Stimulated activated CD4-positive, alpha-beta T cell treated with anti-CD3 and anti-CD28 coated beads, Interleukin-15, amount 100 ng/mL, for 1 hour (primary cell): ENCODE measurements at regions not wholly inside any gene's neighbourhood (a gene's known extent, or its start where the extent isn't known, plus 50 kb on each side); places are given as distances from the start of the nearest gene placed in this dataset.
"Not testable (repeated sequence)": the region's sequence is repeated elsewhere in the genome, so short reads cannot be mapped to it uniquely, and the experiment has no call there.

Experiments
- DNase-seq, 2 donors: peaks; one replicate each; pipeline ENCODE4 v3.0.0-alpha.2; 2020; ENCODE audit warnings: low read depth in 1 of 2, low spot score in 1 of 2

DNA sequence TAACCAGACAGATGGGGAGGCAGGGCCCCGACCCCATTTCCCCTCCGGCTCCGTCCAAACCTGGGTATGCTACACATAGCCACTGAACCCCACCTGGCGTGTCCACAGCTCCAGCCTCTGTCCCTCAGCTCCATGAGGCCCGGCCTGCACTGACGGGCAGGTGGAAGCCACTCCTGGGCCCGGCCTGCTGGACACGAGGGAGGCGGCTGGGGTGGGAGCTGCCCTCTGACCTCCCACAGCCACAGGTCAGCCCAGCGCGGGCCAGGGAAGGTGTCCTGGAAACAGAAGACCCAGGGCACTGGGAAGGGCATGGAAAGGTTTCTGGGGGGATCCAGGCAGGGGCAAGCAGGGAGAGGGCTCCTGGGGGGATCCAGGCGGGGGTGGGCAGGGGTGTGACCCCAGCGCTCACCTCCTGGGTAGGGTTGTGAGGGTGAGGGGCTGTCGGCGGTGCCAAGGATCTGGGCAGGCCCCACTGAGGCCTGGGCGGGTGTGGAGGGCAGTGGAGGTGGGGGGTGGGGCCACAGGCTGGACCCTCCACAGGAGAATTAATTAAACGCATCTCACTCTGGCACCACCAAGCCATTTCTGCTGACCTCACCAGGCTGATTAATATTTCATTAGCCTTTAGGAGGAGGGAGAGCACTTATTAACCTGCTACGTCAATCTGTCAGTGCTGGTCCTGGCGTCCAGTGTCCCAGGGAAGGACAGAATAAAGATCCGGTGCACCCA is 108.9 kb downstream of the UNCX start:
- DNase-seq = no peak

DNA sequence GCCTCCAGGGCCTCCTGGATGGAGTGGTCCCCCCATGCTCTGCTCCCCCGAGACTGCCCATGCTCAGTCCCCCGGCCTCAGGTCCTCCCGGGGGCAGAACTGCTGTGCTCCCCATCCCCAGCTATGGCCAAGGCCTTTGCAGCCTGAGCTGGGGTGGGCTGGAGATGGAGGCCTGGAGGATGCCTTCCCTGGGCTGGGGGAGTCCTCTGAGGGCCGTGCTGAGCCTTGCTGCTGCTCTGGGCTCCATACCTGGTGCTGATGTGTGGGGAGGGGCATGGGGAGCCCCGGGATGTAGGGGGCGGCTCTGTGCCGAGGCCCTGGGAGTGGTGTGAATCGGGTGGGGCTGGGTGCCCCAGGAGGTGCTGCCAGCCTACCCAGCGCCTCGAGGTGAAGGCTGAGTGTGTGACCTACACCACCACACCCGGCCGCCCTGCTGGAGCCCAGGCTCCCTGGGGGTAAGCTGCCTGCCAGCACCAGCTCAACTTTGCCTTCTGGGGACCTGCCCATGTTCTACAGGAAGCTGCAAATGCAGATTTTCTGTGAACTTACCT is 109.5 kb downstream of the UNCX start:
- DNase-seq = no peak

DNA sequence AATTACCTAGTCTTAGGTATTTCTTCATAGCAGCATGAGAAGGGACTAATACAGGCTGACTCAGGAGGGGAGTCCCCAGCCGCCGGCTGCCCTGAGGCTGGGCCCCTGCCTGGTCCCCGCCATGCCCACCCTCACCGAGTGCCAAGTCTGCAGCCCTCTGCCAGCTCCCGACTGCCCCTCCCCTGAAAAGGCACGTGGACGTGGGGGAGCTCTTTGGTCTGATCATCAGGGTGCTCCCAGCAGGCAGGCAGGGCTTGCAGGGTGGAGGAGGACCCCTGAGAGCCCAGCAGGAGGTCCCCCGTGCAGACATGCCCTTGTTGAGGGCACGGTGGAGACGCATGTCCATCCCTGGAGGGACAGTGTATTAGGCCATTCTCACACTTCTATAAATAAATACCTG is 110.9 kb downstream of the UNCX start:
- DNase-seq = no peak

DNA sequence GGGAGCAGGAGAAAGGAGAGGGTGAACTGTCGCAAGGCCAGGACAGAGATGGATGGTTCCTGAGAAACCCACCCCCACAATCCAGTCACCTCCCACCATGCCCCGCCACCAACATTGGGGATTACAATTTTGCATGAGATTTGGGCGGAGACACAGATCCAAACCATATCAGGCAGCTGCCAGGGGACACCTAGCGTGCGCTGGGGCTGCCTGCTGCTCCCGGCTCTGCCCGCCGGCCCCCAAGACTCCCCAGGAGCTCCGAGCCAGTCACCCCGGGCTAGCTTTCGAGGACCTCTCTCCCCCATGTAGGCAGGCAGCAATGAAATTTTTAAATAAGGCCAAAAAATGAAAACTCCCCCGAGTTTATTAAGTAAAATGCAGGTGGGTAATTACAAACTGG is 111.7 kb downstream of the UNCX start:
- DNase-seq = no peak

DNA sequence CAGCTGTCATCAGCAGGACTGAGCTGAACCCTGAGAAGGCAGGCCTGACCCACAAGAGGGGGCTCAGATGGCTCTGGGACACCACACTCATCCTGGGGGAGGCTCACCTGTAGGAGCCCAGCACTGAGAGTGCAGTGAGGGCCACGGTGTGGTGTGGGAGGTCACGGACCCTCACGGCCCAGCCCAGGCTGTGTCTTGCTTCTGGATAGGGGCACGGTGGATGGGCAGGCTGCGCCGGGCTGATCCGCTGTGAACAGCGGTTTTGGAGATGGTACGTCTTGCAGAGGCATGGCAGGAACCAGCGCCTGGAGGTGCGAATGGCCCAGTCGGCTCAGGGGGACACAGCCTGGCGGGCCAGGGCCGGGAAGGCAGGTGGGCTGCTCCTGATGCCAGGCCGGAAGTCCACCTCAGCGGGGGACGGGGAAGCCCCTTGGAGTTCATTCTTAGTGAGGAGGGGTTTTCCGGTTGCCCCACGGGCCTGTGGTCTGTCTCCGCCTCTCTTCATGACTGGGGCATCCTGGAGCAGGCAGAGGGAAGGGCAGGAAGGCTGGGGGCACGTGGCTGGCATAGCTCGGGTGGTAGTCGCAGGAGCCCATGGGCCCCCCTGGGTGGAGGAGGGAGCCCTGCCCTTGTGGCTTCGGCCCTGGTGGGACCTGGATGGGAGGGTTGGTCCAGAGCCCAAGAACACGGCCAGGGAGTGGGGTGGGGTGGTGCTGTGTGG is 112.5 kb downstream of the UNCX start:
- DNase-seq = no peak

DNA sequence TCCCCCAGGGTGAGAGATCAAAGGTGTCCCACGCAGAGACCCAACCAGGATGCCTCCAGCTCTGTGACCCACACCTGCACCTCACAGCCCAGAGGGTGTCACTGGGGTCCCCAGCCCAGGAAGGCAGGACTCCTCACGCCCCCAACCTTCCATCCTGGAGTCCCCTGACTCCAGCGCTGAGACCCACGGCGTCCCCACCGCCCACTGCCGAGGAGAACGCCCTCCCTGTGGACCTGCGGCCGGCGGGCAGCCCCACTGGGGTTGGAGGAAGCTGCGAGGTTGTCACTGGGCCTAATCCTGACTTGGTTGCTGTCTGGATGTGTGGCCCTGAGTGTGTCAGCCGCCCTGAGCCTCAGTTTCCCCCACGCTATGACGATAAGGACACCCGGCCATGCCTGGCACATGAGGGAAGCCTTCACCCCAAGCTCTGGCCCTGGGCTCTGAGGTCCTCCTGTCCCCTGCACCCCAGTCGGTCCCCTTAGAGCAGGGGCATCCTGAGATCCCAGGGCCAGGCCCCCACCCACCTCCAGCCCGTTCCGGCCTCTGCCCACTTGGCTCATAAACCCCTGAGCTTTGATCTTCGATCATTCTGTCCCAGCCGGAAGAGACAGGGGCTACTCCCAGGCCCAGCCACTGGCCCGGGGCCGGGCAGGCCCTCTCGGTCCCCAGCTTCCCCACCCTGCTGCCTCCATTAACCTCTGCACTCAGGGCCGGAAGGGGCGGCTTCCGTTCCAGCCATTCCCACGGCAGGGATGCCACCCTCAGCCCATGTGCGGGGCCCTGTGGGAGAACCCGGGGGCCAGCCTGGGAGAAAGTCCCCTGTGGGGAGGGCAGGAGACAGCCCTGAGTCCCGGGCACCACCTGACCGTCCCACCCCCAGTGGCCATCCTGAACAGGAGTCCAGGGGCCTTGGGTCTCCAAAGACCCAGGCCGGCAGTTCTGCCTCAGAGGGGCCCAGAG is 113.2 kb downstream of the MICALL2 start:
- no peak for DNase-seq

DNA sequence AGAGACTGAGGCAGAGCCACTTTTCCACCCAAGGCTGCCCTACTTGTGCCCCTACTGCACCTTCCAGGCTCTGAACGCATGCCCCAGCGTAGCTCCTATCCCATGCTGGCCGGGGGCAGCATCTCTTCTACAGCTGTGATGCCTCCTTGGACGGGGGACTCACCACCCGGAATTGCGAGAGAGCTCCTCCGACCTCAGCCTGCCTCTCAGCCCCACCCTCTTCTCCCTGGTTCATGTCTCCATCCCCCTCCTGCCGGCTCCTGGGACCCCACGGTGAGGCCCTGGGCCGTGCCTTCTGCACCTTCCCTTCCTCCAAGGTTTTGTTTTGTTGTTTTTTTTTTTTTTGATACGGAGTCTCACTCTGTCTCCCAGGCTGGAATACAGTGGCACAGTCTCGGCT is 112.4 kb downstream of the MICALL2 start:
- no peak for DNase-seq

DNA sequence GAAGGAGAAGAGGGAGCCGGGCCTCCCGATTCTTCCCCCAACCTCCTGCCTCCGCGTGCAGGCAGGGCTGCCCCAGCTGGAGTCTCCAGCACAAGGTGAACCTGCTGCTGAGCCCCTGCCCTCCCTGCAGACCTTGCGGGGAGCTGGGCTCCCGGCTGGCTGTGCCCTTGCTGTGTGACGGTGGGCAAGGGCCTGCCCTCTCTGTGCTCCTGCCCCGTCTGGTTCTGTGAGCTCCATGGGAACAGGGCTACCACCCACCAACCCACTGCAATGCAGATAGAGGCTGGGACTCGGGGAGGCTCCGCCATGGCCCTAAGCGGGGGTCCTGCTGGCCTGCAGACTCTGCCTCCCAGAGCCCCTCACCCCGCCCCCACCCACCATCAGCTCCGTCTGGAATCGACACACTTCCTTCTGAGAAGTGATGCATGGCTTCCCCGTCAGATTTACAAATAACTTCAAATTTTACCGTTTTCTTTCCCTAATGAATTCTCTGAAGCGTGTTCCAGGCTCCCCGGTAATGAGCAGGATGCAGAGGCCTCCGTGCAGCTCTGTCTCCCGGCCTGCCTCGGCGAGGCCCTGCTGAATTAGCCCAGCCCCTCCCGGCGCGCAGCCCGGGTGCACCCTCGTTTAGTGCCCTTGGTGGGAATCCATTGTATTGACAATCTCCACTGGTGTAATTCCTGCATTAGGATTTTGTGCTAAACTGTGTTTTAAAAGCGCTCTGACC is 111.0 kb downstream of the MICALL2 start:
- DNase-seq = no peak

DNA sequence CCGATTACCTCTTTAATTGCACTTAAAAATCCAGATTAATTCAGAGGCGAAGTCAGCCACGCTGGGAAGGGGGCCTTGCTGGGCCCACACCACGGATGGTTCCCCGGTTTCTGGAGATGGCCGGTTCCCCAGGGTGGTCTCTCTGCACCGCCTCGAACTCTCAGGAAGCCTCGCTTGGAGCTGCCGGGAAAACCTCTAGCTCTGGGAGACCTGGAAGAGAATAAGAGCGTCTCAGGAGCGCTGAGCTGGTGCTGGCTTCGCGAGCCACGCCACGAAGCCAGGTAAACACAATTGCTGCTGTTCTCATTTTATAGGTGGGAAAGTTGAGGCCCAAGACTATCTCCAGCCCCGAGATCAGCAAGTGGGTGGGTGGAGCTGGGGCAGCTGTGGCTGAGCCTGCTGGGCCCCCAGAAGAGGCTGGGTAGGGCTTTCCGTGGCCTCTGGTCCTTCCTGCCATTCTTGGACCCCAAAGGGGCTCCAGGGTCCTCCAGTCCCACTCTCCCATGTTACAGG is 110.4 kb downstream of the MICALL2 start:
- no peak for DNase-seq

DNA sequence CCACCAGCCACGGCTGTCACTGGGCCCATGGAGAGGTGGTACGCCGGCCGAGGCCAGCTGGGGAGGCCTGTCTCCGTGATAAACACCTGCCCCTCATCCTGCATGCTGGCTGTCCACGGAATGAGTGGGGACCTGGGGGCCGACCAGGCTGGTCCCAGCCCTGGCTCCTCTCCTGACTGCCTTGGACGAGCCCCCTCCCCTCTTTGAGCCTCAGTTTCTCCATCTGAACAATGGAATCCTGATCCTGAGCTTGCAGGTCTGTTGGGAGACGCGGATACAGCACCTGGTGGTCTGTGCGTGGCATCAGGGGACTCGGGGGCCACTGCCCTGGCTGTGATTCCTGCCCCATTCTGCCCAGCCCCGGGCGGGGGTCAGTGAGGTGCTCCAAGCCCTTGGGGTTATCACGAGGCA is 109.9 kb downstream of the MICALL2 start:
- no peak for DNase-seq

DNA sequence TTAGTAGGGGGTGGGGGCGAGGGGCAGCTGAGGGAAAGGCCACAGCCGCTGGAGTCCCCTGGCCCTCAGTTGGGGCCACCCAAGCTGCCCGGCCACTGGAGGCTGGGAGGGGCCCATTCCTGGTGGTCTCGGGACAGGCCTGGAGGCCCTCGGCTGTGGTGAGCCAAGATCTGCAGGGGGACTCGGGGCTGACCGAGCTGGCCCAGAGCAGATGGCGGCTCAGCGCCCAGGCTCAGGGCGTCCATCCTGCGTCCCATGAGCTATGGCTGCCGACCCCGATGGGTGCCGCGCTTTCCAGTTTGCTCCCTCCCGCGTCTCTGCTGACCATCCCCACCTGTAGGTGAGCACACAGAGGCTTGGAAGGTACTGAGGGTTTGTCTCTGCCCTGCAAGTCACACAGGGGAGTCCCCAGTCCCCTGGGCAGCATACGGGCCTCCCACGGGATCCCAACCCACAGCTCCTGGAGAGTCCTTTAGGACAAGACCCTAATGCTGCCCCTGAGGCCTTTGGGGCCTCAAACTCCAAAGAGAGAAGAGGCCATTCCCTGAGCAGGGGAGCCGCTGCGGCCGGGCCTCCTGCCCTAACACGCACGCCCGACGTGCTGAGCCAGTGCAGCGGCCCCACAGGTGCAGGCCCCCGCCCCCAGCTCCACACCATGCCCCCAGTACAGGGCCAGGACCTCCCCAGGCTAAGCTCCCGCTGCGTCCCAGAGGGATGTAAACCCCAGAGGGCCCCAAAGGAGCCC is 107.2 kb downstream of the MICALL2 start:
- DNase-seq = no peak

DNA sequence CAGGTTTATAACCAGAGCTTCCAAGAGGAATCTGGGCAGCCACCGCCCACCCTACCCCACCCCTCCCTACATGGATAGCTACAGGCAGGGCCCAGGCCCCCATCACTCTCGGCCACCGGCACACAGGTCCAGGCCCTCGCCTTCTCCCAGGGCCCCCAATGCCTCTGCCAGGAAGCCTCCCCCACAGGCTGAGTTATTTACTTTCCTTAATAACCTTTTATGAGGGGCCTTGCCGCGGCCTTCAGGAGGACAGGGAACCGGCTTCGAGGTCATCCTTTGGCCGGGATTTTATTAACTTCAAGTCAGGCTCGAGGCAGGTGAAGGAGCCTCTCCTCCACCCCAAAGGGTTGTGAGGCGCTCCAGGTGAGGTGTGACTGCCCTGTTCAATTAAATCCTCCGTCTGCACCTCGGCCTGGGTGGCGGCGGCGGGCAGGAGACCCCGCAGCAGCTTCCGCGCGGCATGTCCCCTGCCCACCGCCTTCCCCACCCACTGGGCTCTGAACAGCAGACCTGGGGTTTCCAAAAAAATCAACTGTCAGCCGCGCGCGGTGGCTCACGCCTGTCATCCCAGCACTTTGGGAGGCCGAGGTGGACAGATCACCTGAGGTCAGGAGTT is 106.5 kb downstream of the MICALL2 start:
- no peak for DNase-seq

DNA sequence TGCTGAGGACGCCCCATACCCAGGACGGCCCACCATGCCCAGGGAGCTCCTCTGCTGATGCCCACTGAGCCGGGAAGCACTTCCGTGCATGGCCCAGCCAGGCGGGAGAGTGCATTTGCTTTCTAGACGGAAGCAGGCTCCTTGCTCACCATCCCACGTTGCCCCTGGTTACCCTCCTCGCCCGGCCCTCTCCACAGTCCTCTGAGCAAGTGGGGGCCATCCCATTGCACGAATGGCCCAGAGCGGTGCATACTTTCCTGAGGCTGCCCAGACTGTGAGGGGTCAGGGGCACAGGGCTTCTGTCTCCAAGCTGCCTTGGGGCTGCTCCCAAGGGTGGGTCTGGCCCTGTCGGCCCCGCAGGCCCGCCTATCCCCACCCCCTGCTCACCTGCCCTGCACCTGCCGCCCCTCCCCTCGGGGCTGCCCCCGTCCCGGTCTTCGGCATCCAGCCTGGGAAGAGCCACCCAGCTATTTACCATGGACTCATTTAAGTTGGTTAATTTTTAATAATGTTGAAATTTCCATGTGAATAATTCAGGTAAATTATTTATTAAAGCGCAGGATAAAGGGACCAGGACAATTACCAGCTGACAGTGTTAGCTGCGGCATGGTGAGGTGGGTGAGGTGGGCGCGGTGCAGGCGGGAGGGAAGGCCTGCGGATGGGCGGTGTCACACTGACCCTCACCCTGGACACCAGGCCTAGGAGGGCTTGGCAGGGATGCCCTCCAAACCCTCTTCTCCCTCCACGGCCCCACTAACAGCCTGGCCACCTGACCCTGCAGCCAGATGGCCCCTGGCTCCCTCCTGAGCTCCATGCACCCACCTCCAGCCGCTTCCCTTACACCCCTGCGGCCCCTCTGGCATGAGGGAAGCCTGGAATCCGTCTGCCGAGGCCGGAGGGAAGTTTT is 104.4 kb downstream of the MICALL2 start:
- no peak for DNase-seq

DNA sequence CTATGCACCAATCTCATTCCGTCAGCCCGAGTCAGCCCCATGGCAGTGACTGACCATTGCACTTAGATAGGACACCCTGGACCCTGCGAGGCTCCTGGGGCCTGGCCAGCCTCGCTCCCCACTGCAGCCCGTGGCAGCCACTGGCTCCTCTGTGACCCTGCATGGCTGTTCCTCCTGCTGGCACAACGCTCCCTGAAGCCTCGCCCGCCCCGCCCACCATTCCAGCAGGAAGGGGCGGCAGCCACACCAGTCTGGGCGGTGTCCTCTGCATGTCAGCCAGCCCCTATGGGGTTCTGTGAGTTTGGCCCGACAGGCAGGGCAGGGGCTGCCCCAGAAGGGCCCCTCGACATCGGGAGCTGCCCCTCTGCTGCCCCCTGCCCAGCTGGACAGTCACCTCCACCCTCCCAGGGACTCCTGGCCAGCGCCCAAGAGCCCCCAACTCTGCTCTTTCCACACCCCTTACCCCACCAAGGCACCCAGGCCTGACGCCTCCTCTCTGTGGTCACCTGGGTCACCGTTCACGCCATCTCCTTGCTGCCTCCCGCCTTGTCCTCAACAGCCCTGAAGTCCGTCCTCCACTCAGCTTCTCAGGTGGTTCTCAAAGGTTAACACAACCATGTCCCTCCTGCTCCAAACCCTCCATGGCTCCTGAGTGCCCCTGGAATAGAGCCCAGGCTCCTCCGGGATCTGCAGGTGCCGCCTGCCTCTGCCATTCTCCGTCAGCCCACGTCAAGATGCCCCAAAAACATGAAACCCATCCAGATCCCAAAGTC is 103.5 kb downstream of the MICALL2 start:
- DNase-seq = no peak

DNA sequence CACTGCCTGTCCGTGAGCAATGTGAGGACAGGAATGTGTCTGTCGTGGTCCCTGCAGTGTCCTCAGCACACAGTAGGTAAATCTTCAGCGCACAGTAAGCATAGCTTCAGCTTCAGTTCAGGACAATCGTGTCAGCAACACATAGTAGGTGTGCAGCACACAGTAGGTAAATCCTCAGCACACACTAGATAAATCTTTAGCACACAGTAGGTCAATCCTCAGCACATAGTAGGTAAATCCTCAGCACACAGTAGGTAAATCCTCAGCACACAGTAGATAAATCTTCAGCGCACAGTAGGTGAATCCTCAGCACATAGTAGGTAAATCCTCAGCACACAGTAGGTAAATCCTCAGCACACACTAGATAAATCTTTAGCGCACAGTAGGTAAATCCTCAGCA is 102.4 kb downstream of the MICALL2 start:
- DNase-seq = not testable (repeated sequence)

DNA sequence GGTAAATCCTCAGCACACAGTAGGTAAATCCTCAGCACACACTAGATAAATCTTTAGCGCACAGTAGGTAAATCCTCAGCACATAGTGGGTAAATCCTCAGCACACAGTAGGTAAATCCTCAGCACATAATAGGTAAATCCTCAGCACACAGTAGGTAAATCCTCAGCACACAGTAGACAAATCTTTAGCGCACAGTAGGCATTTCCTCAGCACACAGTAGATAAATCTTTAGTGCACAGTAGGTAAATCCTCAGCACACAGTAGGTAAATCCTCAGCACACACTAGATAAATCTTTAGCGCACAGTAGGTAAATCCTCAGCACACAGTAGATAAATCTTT is 102.0 kb downstream of the MICALL2 start:
- not testable (repeated sequence) for DNase-seq

DNA sequence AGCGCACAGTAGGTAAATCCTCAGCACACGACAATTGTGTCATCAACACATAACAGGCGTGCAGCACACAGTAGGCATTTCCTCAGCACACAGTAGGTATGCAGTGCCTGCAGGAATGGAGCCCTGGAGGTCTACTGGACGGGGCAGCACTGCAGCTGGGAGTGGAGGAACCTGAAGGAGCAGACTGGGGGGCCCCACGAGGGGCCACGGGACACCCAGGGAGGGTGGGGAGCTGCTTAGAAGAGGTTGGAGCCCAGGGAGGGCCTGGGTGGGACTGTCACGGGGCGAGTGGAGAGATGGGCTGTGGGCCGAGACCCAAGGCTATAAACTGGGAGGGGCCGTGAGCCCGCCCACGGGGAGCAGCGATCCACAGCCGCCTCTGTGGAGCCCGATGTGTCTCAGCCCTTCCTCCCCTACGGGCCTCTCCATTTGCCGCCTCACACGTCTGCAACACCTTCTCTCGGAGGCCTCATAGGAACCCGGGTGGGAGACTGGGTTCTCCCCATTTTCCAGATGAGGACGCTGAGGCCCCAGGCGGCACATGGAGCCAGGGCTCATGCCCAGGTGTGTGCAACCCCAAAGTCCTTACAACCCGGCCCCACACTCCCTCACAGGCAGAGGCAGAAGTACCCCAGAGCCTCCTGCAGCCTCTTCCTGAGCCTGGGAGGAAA is 101.5 kb downstream of the MICALL2 start:
- DNase-seq = no peak
